HG03196 (cell line): ENCODE measurements at regions not wholly inside any gene's neighbourhood (a gene's known extent, or its start where the extent isn't known, plus 50 kb on each side); places are given as distances from the start of the nearest gene placed in this dataset.
A peak's percentile ranks its signal among the peaks of the same experiment; 100 is the strongest.
"Not testable (repeated sequence)": the region's sequence is repeated elsewhere in the genome, so short reads cannot be mapped to it uniquely, and the experiment has no call there.

ENCODE experiments used
- ATAC-seq: cut with Tn5 transposase; IDR thresholded peaks from one replicate; pipeline ENCODE4 v1.9.1; 2021; ENCODE audit not compliant: unreplicated experiment

- not testable (repeated sequence) for ATAC-seq
Measured at GRCh38 chr9:39463696-39464095, 108.2 kb downstream of the SPATA31A1 start.

GRCh38 chr9:39464122-39464777, 108.8 kb downstream of the SPATA31A1 start:
- peak; percentile 99 for ATAC-seq

GRCh38 chr9:39474499-39474898, 119.0 kb downstream of the SPATA31A1 start:
- not testable (repeated sequence) for ATAC-seq

- ATAC-seq = not testable (repeated sequence)
Measured at GRCh38 chr9:39483073-39483472, 127.6 kb downstream of the SPATA31A1 start.

- ATAC-seq = not testable (repeated sequence)
Measured at GRCh38 chr9:39483880-39484279, 128.4 kb downstream of the SPATA31A1 start.

- peak; percentile 55 for ATAC-seq
Measured at GRCh38 chr9:39484292-39484691, 128.8 kb downstream of the SPATA31A1 start.

GRCh38 chr9:39487477-39487876, 132.0 kb downstream of the SPATA31A1 start:
- ATAC-seq = not testable (repeated sequence)

- ATAC-seq = not testable (repeated sequence)
Measured at GRCh38 chr9:39496248-39496647, 140.8 kb downstream of the SPATA31A1 start.

- ATAC-seq = not testable (repeated sequence)
Measured at GRCh38 chr9:39503178-39503577, 147.7 kb downstream of the SPATA31A1 start.

- ATAC-seq = not testable (repeated sequence)
Measured at GRCh38 chr9:39527387-39528029, 172.0 kb downstream of the SPATA31A1 start.

- not testable (repeated sequence) for ATAC-seq
Measured at GRCh38 chr9:39532597-39532996, 177.1 kb downstream of the SPATA31A1 start.

- ATAC-seq = not testable (repeated sequence)
Measured at GRCh38 chr9:39533001-39533762, 177.7 kb downstream of the SPATA31A1 start.

- not testable (repeated sequence) for ATAC-seq
Measured at GRCh38 chr9:39533763-39534548, 178.5 kb downstream of the SPATA31A1 start.

GRCh38 chr9:39534897-39535296, 179.4 kb downstream of the SPATA31A1 start:
- not testable (repeated sequence) for ATAC-seq

GRCh38 chr9:39542157-39542556, 186.7 kb downstream of the SPATA31A1 start:
- not testable (repeated sequence) for ATAC-seq

- ATAC-seq = not testable (repeated sequence)
Measured at GRCh38 chr9:39545079-39545478, 189.6 kb downstream of the SPATA31A1 start.

- not testable (repeated sequence) for ATAC-seq
Measured at GRCh38 chr9:39550573-39550972, 195.1 kb downstream of the SPATA31A1 start.

GRCh38 chr9:39551544-39551943, 196.1 kb downstream of the SPATA31A1 start:
- not testable (repeated sequence) for ATAC-seq

GRCh38 chr9:39552242-39552881, 196.9 kb downstream of the SPATA31A1 start:
- ATAC-seq = not testable (repeated sequence)

- not testable (repeated sequence) for ATAC-seq
Measured at GRCh38 chr9:39554352-39554751, 198.9 kb downstream of the SPATA31A1 start.
